ENCODE measurements at regions not wholly inside any gene's neighbourhood (a gene's known extent, or its start where the extent isn't known, plus 50 kb on each side); places are given as distances from the start of the nearest gene placed in this dataset.
"Not testable (repeated sequence)": the region's sequence is repeated elsewhere in the genome, so short reads cannot be mapped to it uniquely, and the experiment has no call there.

- no peaks in the 10 kb centered on the region for H3K36me3 ChIP-seq (ENCODE audit: control insufficient read depth, insufficient read depth, low read length)
- TF ChIP-seq CTCF (IDR thresholded peaks at IDR 0.05; ENCODE audit: insufficient read depth, low read length, poor library complexity, severe bottlenecking), result no peak
- no peak overlapping the region for H3K4me3 ChIP-seq (replicated peaks; ENCODE audit: low read depth, low read length)
- DNase-seq (ENCODE audit: extremely low read depth, insufficient read length), result no peak
- H3K27me3 ChIP-seq (replicated peaks; ENCODE audit: control insufficient read depth, insufficient read depth, low read length), result no peaks in the 10 kb centered on the region
These were observed 382.7 kb upstream of the PPP2R3A start for GRCh38 chr3:135582800-135583199.

GRCh38 chr3:135596563-135596962 is 369.0 kb upstream of the PPP2R3A start:
- Histone ChIP-seq H3K27me3 (replicated peaks; ENCODE audit: control insufficient read depth, insufficient read depth, low read length) (no peaks in the 10 kb centered on the region; the same call in 1 of the 2 replicates), H3K36me3 (ENCODE audit: control insufficient read depth, insufficient read depth, low read length) (no peaks in the 10 kb centered on the region), H3K4me3 (replicated peaks; ENCODE audit: low read depth, low read length) (no peak overlapping the region)
- DNase-seq (ENCODE audit: extremely low read depth, insufficient read length), result no peak
- TF ChIP-seq CTCF (IDR thresholded peaks at IDR 0.05; ENCODE audit: insufficient read depth, low read length, poor library complexity, severe bottlenecking), result no peak

DNA sequence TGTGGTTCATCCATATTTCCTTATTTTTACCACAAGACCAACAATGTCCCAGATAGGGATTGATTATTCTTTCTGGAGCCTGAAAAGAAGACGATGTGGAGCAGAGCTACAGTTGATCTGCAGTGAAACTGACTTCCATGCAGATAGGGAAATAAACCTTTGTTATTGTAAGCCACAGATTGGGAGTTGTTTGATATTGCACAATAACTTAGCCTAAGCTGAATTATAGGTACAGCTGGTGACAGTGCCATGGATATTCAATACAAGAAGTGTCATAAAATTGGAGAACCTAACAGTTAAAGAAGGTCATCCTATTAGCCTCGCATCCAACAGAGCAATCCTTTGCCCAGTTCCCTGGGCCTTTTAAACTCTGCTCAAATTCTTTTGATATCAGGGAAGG is 367.7 kb upstream of the PPP2R3A start:
- DNase-seq (ENCODE audit: extremely low read depth, insufficient read length), result no peak
- Histone ChIP-seq H3K36me3 (ENCODE audit: control insufficient read depth, insufficient read depth, low read length) (no peaks in the 10 kb centered on the region), H3K4me3 (replicated peaks; ENCODE audit: low read depth, low read length) (no peak overlapping the region), H3K27me3 (replicated peaks; ENCODE audit: control insufficient read depth, insufficient read depth, low read length) (no peaks in the 10 kb centered on the region; the same call in 1 of the 2 replicates)
- no peak for TF ChIP-seq CTCF (IDR thresholded peaks at IDR 0.05; ENCODE audit: insufficient read depth, low read length, poor library complexity, severe bottlenecking)

DNA sequence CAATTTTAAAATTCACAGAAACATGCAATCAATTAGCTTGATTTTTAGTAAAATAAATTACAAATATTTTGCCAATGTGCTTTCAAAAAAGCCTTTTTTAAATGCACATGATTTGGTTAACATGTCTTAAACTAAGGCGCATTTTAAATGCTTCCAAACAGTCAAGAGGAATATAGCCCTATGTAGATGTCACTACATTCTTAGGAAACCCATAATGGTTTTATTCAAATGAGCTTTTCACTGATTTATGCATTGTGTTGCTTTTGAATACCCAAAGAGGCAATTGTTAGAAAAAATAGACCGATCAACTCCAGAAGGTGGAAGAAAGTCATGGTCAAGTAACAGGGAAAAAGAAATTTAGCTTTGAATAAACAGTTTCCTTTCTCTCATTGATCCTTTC is 366.9 kb upstream of the PPP2R3A start:
- H3K27me3 ChIP-seq (replicated peaks; ENCODE audit: control insufficient read depth, insufficient read depth, low read length), result no peaks in the 10 kb centered on the region; the same call in 1 of the 2 replicates
- TF ChIP-seq CTCF (IDR thresholded peaks at IDR 0.05; ENCODE audit: insufficient read depth, low read length, poor library complexity, severe bottlenecking), result no peak
- H3K4me3 ChIP-seq (replicated peaks; ENCODE audit: low read depth, low read length), result no peak overlapping the region
- DNase-seq (ENCODE audit: extremely low read depth, insufficient read length), result no peak
- H3K36me3 ChIP-seq (ENCODE audit: control insufficient read depth, insufficient read depth, low read length), result no peaks in the 10 kb centered on the region

DNA sequence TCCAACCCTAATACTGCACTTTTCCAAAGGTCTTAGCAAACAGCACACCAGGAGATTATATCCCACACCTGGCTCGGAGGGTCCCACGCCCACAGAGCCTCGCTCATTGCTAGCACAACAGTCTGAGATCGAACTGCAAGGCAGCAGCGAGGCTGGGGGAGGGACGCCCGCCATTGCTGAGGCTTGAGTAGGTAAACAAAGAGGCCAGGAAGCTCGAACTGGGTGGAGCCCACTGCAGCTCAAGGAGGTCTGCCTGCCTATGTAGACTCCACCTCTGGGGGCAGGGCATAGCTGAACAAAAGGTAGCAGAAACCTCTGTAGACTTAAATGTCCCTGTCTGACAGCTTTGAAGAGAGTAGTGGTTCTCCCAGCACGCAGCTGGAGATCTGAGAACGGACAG is 361.0 kb upstream of the PPP2R3A start:
- H3K36me3 ChIP-seq (ENCODE audit: control insufficient read depth, insufficient read depth, low read length); H3K4me3 ChIP-seq (replicated peaks; ENCODE audit: low read depth, low read length); DNase-seq (ENCODE audit: extremely low read depth, insufficient read length); H3K27me3 ChIP-seq (replicated peaks; ENCODE audit: control insufficient read depth, insufficient read depth, low read length): not testable (repeated sequence)

DNA sequence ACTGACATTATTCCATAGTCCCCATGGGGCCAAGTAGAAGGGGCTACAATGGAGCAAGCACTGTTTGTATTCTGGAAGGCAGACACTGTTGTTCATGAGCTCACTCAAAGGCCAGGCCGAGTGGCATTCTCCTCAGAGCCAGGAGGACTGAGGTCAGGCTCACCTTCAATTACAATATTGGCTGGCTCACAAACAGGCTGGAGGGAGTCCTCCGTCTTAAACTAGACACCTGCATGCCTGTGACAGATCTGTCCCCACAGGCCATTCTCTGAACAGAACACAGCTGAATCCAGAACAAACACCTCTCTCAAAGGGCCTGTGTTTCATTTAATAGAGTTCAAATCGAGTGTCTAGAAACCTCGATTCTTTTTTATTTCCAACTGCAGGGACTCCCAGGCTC is 347.4 kb upstream of the PPP2R3A start:
- DNase-seq (ENCODE audit: extremely low read depth, insufficient read length), result no peak
- no peak overlapping the region for H3K4me3 ChIP-seq (replicated peaks; ENCODE audit: low read depth, low read length)
- H3K36me3 ChIP-seq (ENCODE audit: control insufficient read depth, insufficient read depth, low read length), result no peaks in the 10 kb centered on the region
- H3K27me3 ChIP-seq (replicated peaks; ENCODE audit: control insufficient read depth, insufficient read depth, low read length), result no peaks in the 10 kb centered on the region
- TF ChIP-seq CTCF (IDR thresholded peaks at IDR 0.05; ENCODE audit: insufficient read depth, low read length, poor library complexity, severe bottlenecking), result no peak

Measured in GM06990 (cell line).